ENCODE measurements at regions not wholly inside any gene's neighbourhood (a gene's known extent, or its start where the extent isn't known, plus 50 kb on each side); places are given as distances from the start of the nearest gene placed in this dataset.

DNA sequence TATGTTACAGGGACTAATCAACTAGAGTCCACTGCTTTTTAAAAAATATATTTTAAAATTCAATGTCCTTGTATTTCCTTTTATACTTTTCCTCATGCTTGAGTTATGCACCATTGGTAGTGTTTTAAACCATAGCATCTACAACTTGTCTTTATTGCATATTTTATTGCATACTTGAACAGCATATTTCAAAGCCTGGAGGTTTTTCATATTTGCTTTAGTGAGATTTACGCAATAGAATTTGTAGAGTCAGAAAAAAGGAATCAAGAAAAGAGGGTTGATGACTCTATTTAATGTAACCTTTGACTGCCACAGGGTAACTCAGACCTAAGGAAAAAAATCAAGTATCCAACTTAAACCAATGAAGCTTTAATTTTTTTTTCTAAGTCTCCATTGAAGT lies 1165.7 kb upstream of the IGFBP7 start:
- TF ChIP-seq, protein P1, sequence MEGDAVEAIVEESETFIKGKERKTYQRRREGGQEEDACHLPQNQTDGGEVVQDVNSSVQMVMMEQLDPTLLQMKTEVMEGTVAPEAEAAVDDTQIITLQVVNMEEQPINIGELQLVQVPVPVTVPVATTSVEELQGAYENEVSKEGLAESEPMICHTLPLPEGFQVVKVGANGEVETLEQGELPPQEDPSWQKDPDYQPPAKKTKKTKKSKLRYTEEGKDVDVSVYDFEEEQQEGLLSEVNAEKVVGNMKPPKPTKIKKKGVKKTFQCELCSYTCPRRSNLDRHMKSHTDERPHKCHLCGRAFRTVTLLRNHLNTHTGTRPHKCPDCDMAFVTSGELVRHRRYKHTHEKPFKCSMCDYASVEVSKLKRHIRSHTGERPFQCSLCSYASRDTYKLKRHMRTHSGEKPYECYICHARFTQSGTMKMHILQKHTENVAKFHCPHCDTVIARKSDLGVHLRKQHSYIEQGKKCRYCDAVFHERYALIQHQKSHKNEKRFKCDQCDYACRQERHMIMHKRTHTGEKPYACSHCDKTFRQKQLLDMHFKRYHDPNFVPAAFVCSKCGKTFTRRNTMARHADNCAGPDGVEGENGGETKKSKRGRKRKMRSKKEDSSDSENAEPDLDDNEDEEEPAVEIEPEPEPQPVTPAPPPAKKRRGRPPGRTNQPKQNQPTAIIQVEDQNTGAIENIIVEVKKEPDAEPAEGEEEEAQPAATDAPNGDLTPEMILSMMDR (conservative IDR thresholded peaks at IDR 0.05) = no peak
- no peak for TF ChIP-seq ZFX (IDR thresholded peaks at IDR 0.05)
